Uterus (tissue), 3 donors: ENCODE measurements at regions not wholly inside any gene's neighbourhood (a gene's known extent, or its start where the extent isn't known, plus 50 kb on each side); places are given as distances from the start of the nearest gene placed in this dataset.
A peak's percentile ranks its signal among the peaks of the same experiment; 100 is the strongest.

Source experiments
- DNase-seq, 2 donors: peaks; one replicate each; pipeline ENCODE4 v3.0.0-alpha.2; 2019 to 2020
- H3K27ac ChIP-seq, 2 donors: fragments of 200-600 bp; sonication (generic); 1 replicate in 1 of 2; 2 replicates in 1 of 2; pipeline ENCODE4 v1.5.1; 2016 to 2018
- H3K27me3 ChIP-seq, 2 donors: fragments of 200-600 bp; sonication (generic); one replicate each; pipeline ENCODE4 v1.5.1; 2018 to 2019; ENCODE audit warnings: control low read depth in 1 of 2
- H3K36me3 ChIP-seq, 2 donors: fragments of 200-600 bp; sonication (generic); one replicate each; pipeline ENCODE4 v1.5.1; 2019; ENCODE audit warnings: control low read depth in 1 of 2
- H3K4me1 ChIP-seq, 2 donors: fragments of 200-600 bp; sonication (generic); one replicate each; pipeline ENCODE4 v1.5.1; 2018 to 2019; ENCODE audit warnings: control low read depth in 1 of 2
- H3K4me3 ChIP-seq, 2 donors: fragments of 200-600 bp; sonication (generic); 1 replicate in 1 of 2; 2 replicates in 1 of 2; pipeline ENCODE4 v1.5.1; 2018 to 2019; ENCODE audit warnings: mild to moderate bottlenecking in 1 of 2
- H3K9me3 ChIP-seq, 2 donors: fragments of 200-600 bp; sonication (generic); one replicate each; pipeline ENCODE4 v1.5.1; 2019; ENCODE audit warnings: control low read depth in 1 of 2
- POLR2A ChIP-seq, 2 donors: fragments of 450-650 bp; IDR thresholded peaks; one replicate each; pipeline ENCODE4 v1.6.1; 2016; ENCODE audit warnings: antibody characterized with exemption in 2 of 2, mild to moderate bottlenecking in 1 of 2, moderate library complexity in 1 of 2
- intact Hi-C: fragments of 100-400 bp; cut with DNase I; formaldehyde crosslinking; loops from one replicate; pipeline ENCODE4 v1.15.1; 2023; ENCODE audit warnings: low total_unique reads
- TF ChIP-seq, protein P1 (sequence below), 4 experiments: fragments of 200-600 bp in 2 of 4; fragments of 450-650 bp in 2 of 4; sonication (generic) in 2 of 4; IDR thresholded peaks; one replicate each; pipeline ENCODE4 v1.5.1; 2016 to 2019; ENCODE audit warnings: antibody characterized with exemption in 4 of 4, mild to moderate bottlenecking in 2 of 4, moderate library complexity in 1 of 4
- donor health status: DM: yes; HTN: yes; CAD: no.

GRCh38 chr3:177598097-177598833 is 401.0 kb upstream of the TBL1XR1 start:
- TF ChIP-seq, protein P1, sequence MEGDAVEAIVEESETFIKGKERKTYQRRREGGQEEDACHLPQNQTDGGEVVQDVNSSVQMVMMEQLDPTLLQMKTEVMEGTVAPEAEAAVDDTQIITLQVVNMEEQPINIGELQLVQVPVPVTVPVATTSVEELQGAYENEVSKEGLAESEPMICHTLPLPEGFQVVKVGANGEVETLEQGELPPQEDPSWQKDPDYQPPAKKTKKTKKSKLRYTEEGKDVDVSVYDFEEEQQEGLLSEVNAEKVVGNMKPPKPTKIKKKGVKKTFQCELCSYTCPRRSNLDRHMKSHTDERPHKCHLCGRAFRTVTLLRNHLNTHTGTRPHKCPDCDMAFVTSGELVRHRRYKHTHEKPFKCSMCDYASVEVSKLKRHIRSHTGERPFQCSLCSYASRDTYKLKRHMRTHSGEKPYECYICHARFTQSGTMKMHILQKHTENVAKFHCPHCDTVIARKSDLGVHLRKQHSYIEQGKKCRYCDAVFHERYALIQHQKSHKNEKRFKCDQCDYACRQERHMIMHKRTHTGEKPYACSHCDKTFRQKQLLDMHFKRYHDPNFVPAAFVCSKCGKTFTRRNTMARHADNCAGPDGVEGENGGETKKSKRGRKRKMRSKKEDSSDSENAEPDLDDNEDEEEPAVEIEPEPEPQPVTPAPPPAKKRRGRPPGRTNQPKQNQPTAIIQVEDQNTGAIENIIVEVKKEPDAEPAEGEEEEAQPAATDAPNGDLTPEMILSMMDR (IDR thresholded peaks at IDR 0.05): no peak
- TF ChIP-seq POLR2A (IDR thresholded peaks at IDR 0.05): no peak
- Histone ChIP-seq H3K4me1 (peaks cover 7 to 9% of the 10 kb centered on the region in 2 donors), H3K27me3 (no peaks in the 10 kb centered on the region), H3K4me3 (no peak overlapping the region), H3K27ac (peak overlapping the region; percentile 63 to 76), H3K9me3 (no peaks in the 10 kb centered on the region), H3K36me3 (no peaks in the 10 kb centered on the region)
- DNase-seq: no peak
- intact Hi-C loops: no loop called here

- Histone ChIP-seq H3K36me3 (no peaks in the 10 kb centered on the region), H3K4me1 (peaks cover 7 to 9% of the 10 kb centered on the region in 2 donors), H3K27me3 (no peaks in the 10 kb centered on the region), H3K4me3 (no peak overlapping the region), H3K27ac (no peak overlapping the region), H3K9me3 (no peaks in the 10 kb centered on the region)
- no peak for DNase-seq
- TF ChIP-seq, protein P1 (IDR thresholded peaks at IDR 0.05): no peak
- no peak for TF ChIP-seq POLR2A (IDR thresholded peaks at IDR 0.05)
- intact Hi-C loops: no loop called here
Measured at GRCh38 chr3:177599326-177599725, 402.0 kb upstream of the TBL1XR1 start.

- H3K27me3 ChIP-seq: no peaks in the 10 kb centered on the region
- H3K27ac ChIP-seq: no peak overlapping the region
- DNase-seq: no peak
- no peak overlapping the region for H3K4me3 ChIP-seq
- intact Hi-C loops: no loop called here
- no peaks in the 10 kb centered on the region for H3K36me3 ChIP-seq
- no peaks in the 10 kb centered on the region for H3K9me3 ChIP-seq
- no peak for TF ChIP-seq POLR2A (IDR thresholded peaks at IDR 0.05)
- TF ChIP-seq, protein P1 (IDR thresholded peaks at IDR 0.05): no peak
- H3K4me1 ChIP-seq: peaks cover 7 to 9% of the 10 kb centered on the region in 2 donors
Measured at GRCh38 chr3:177599837-177600236, 402.6 kb upstream of the TBL1XR1 start.

DNA sequence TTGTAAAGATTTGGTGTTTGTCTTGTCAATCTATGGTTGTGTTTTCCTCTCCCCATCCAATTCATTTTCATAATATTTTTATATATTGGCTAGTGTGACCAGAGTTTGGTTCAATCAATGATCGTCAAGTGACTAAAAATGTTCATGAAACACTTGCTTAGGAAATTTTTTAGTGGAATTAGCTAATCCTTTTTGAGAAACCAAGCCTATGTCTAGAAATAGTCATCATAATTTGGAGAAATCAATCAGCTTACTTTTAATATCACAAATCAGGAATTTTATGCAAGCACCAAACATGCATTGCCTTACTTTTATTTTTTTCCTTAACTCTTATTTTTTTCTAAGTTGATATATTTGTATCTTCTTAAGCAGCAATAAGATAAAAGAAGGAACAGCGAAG is 403.1 kb upstream of the TBL1XR1 start:
- no peak for DNase-seq
- TF ChIP-seq POLR2A (IDR thresholded peaks at IDR 0.05): no peak
- TF ChIP-seq, protein P1 (IDR thresholded peaks at IDR 0.05): no peak
- H3K36me3 ChIP-seq: no peaks in the 10 kb centered on the region
- H3K4me1 ChIP-seq: peaks cover 7 to 9% of the 10 kb centered on the region in 2 donors
- intact Hi-C loops: no loop called here
- H3K27ac ChIP-seq: no peak overlapping the region
- H3K27me3 ChIP-seq: no peaks in the 10 kb centered on the region
- H3K9me3 ChIP-seq: no peaks in the 10 kb centered on the region
- H3K4me3 ChIP-seq: no peak overlapping the region

DNA sequence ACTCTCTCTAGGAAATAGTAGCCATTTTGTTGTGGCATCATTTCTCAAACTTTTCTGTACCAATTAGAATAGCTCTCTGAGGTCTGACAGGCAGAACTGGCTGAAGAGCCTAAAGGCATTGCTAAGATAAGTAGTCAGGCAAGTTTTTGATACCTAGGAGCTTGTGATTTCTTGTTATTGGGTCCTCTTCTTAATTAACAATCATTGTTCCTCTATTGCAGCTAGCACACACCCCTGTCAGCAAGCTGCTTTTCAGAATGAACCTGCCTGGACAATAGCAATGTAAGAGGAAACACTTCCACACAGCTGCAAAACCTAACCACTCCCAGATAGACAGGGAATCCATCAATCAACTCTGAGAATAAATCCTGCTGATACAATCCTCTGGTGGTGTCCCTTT is 403.9 kb upstream of the TBL1XR1 start:
- no peak for TF ChIP-seq POLR2A (IDR thresholded peaks at IDR 0.05)
- TF ChIP-seq, protein P1 (IDR thresholded peaks at IDR 0.05): no peak
- no peaks in the 10 kb centered on the region for H3K27me3 ChIP-seq
- DNase-seq: no peak
- intact Hi-C loops: no loop called here
- no peak overlapping the region for H3K27ac ChIP-seq
- no peaks in the 10 kb centered on the region for H3K9me3 ChIP-seq
- peaks cover 7 to 9% of the 10 kb centered on the region in 2 donors for H3K4me1 ChIP-seq
- no peak overlapping the region for H3K4me3 ChIP-seq
- no peaks in the 10 kb centered on the region for H3K36me3 ChIP-seq
